HG03432 (cell line): ENCODE measurements at regions not wholly inside any gene's neighbourhood (a gene's known extent, or its start where the extent isn't known, plus 50 kb on each side); places are given as distances from the start of the nearest gene placed in this dataset.
"Not testable (repeated sequence)": the region's sequence is repeated elsewhere in the genome, so short reads cannot be mapped to it uniquely, and the experiment has no call there.

Experiments used
- ATAC-seq: cut with Tn5 transposase; IDR thresholded peaks from one replicate; pipeline ENCODE4 v1.9.1; 2021; ENCODE audit warnings: mild to moderate bottlenecking, moderate library complexity; ENCODE audit not compliant: unreplicated experiment

GRCh38 chr14:22177870-22178269 lies 411.2 kb downstream of the DAD1 start:
- ATAC-seq = peak; percentile 63

- ATAC-seq = no peak
Measured at GRCh38 chr14:22176957-22177356, 412.1 kb downstream of the DAD1 start.

GRCh38 chr14:22175278-22175558 lies 413.8 kb downstream of the DAD1 start:
- ATAC-seq = not testable (repeated sequence)

DNA sequence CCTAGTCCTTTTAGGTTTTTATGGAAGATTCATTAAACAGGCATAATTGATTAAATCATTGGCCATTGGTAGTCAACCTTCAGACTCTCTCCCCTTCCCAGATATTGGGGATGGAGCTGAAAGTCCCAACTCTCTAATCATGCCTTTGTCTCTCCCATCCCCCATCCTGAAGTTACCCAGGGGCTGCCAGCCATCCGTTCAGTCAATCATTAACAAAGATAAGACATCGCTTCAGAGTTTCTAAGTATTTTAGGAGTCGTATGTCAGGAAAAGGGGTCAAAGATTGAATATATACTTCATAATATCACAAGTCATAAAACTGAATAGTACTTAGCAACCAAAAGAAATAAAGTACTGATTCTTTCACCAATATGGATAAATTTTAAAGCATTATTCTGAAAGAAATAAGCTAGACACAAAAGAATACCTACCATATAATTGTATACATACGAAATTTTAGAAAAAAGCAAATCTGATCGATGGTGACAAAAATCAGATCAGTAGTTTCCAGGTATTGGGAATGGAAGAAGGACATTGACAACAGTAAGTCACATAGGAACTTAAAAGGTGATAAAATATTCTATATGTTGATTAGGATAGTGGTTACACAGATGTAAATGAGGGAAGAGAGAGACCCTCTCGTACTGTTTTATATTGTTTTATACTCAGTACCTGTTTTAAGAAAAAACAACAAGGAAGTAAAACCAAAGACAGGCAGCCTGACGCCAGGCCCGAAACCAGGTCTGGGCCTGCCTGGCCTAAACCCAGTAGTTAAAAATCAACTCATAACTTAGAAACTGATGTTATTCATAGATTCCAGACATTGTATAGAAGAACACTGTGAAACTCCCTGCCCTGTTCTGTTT lies 414.4 kb downstream of the DAD1 start:
- no peak for ATAC-seq

GRCh38 chr14:22168092-22168955 lies 420.7 kb downstream of the DAD1 start:
- ATAC-seq = no peak

GRCh38 chr14:22164616-22165015 lies 424.4 kb downstream of the DAD1 start:
- ATAC-seq = no peak

DNA sequence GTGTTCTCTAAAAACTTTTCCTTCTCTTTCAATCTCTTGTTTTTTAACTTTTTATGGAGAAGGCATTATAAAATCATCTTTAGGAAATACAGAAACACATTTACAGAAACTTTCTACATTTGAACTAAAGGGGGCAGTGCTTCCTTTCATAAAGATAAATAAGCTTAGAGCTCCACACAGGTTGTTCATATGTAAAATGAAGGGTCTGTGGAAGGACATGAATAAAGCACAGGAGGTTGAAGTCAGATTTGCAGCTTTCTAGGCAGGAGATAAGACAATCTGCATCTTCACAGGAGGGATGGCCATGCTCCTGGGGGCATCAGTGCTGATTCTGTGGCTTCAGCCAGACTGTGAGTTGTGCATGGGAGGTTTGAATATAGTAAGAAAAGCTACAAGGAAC lies 426.0 kb downstream of the DAD1 start:
- ATAC-seq = no peak

GRCh38 chr14:22159957-22160356 lies 429.1 kb downstream of the DAD1 start:
- ATAC-seq = no peak

DNA sequence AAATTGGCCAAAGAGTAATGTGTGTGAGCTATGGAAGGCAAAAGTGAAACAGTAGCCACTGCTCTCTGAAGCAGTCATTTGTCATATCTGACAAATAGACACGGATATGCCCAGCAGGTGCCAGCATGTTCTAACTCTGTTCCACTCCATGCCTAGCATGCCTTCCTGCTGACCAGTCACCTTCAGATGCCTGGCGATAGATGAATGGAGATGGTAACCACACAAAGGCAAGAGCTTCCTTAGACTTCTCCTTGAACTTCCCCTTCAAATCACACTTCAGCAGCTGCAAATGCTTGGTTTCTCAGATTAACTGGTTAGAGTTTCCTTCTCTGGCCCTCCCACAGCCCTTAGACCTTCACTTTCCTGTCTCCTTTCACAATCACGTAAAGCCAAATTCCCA lies 429.9 kb downstream of the DAD1 start:
- ATAC-seq = no peak

GRCh38 chr14:22158560-22158959 lies 430.5 kb downstream of the DAD1 start:
- ATAC-seq = no peak

DNA sequence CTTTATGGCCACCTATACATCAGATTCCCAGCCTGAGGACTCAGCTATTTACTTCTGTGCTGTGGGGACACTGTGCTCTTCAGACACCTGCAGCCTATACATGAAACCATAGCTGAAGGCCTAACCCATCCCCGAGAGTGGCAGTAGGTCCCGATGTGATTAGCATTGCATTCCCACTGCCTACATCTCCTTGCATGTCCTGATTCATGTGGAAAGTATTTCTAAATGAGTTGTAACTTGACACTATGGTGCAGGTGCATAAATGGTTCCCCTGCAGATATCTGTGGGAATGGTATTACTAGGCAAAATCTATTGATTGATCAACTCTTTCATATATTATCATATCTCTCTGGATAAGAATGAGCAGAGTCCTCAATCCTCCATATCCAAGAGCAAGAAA lies 433.5 kb downstream of the DAD1 start:
- no peak for ATAC-seq

GRCh38 chr14:22152903-22153302 lies 436.1 kb downstream of the DAD1 start:
- no peak for ATAC-seq

DNA sequence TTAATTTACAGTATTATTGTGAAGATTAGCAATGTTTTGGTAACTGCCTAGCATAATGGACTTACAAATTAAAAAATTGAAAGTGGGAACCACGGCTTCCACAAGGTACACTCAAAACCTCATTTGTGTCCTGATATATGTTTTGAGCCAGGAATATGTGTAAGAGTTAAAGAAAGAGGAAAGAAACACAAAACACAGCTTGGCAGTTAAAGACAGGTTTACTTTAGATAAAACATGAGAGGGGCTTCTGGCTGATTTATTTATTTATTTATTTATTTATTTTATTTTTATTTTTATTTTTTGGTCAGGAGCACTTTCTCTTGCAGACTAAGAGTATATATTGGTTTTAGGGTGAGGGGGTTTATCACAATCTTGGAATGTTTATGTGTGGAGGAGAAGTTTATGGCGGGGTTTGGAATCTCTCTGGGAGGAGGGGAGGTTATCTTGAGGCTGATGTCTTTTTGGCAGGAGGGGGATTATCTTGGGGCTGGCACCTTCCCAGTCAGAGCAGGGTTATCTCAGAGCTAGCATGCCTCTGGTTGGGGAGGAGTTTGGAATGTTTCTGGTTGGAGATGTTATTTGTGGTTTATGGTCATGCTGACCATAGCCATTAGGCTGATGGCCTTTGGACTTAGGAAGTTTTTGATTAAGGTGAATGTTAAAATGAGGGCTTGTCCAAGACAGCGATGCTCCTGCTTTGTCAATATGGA lies 436.7 kb downstream of the DAD1 start:
- ATAC-seq = no peak

DNA sequence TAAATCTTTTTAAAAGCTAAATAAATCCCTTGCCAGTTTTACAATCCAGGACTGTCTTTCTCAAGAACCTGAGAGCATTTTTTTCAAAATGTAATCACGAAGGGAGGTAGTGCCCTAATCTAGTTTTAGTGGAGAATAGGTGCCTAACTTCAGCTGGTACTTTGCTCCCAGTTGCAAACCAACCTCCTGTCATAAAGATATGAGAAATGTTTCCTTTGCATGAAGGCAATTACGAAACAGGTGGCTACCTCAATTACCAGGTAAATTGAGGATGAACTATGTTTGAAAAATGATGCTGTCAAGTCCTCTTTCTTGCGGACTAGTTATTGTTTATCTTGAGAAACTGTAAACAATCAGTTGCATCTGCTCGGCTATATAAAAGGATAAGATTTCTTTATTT lies 437.9 kb downstream of the DAD1 start:
- no peak for ATAC-seq

GRCh38 chr14:22149058-22149457 lies 440.0 kb downstream of the DAD1 start:
- ATAC-seq = no peak

DNA sequence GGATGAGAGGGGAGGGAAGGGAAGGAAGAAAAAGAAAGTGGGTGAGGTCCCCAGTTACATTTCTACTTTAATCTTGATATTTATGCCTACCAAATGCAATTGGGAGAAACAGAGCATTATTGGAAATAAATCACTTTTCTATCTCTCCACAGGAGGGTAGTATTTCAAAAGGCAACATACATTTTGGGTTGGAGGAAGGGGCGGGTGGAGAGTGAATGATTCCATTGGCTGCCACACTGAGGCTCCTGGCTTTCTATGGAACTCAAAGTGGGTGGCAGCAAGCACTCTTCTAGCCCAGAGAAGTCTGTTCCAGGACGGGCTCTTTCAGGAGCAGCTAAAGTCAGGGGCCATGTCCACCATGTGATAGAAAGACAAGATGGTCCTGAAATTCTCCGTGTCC lies 441.3 kb downstream of the DAD1 start:
- no peak for ATAC-seq

- ATAC-seq = no peak
Measured at GRCh38 chr14:22143363-22143762, 445.7 kb downstream of the DAD1 start.

DNA sequence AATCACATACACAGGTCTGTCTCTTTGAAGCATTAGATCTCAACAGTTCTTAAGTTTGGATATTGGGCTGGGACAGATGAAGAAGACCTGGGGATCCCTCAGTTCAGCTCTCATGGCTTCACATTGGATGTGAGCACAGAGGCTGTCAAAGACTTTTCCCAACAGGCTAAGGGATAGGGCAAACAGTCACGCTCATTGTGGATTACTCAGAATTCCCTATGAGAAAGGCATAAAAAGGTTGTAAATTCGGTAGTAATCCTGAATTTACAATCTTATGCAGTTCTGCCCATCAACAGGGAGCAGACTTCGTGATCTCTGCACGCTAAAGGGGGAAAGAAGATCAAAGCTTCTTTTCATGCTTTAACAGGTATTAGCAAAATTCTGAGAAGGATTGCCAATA lies 448.4 kb downstream of the DAD1 start:
- ATAC-seq = no peak

DNA sequence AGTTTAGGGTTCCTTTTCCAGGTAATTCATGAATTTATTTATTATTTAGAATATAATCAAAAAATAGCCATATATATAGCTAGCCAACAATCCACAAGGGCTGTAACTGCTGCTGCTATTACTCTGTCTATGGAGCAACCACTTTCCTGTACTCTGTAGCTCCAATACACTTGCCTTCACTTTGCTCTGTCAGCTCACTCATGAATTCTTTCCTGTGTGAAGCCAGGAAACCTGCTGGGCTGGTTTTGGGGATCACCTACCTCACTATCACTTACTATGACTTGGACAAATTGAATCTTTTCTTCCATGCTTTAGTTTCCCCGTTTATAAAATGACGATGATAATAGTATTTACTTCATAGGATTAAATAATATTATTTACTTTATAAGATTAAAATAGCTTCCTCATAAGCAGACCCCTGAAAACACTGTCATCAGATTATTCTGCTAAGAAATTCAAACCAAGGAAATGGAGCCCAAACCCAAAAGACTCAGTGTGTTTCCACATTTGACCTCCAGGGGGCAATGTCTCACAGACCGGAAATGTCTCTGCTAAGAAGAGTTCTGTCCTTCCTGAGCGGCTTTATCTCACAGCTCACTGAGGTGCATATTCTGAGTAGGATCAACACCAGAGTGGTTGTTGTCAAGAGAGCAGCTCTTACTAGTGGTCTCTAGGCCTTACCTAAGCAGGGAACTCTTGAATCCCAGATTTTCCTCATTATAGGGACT lies 457.1 kb downstream of the DAD1 start:
- ATAC-seq = no peak

- ATAC-seq = no peak
Measured at GRCh38 chr14:22124073-22124613, 450.5 kb upstream of the OR4E1 start.
